Umbilical cord (tissue), 1 donor: ENCODE measurements at regions not wholly inside any gene's neighbourhood (a gene's known extent, or its start where the extent isn't known, plus 50 kb on each side); places are given as distances from the start of the nearest gene placed in this dataset.

Experiments used
- DNase-seq: peaks from one replicate; pipeline ENCODE4 v3.0.0-alpha.2; 2015; ENCODE audit warnings: low spot score

- no peak for DNase-seq
Observed at GRCh38 chrX:6694977-6695376, 160.1 kb upstream of the VCX3A start.

DNA sequence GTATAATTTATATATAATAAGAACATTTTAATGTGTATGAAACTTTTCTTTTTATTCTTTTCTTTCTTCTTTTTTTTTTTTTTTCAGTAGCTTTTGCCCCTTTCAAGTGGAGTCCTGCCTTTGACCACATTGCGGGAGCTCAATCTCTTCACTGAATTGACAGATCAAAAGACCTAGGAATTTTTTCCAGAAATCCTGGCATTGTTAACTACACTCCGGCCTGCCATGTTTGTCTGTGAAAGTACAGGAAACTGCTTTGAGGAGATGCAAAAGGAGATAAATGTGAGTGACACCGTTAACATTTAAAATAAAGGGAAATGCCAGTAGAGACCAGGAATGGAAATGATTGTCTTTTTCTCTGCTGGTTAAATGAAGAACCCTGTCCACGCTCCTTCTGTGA, 159.3 kb upstream of the VCX3A start:
- DNase-seq, result no peak

GRCh38 chrX:6693051-6693450, 158.1 kb upstream of the VCX3A start:
- DNase-seq, result no peak

DNA sequence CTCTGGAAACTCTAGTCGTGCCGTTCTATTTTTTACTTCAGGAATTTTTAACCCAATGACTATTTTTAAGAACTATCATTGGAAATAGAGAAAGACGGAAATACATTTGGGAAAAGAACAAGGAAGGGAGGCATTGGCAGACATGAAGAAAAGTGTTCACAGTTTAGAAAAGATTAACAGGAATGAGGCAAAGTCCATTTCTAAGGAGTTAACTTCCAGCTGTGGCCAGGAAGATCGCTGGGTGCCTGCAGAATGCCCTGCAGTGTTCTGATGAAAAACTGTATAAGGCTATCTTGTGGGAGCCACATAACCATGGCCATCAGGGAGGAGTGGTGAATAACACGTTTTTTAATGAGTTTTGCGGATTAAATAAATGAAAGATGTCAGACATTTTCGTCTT, 150.6 kb upstream of the VCX3A start:
- DNase-seq, result no peak

GRCh38 chrX:6683353-6683752, 148.4 kb upstream of the VCX3A start:
- DNase-seq, result no peak

- DNase-seq, result no peak
Observed at GRCh38 chrX:6681521-6682145, 146.7 kb upstream of the VCX3A start.

GRCh38 chrX:6679988-6680387, 145.1 kb upstream of the VCX3A start:
- no peak for DNase-seq

- DNase-seq, result no peak
Observed at GRCh38 chrX:6679550-6679949, 144.6 kb upstream of the VCX3A start.

- DNase-seq, result peak; percentile 30
Observed at GRCh38 chrX:6678313-6678712, 143.4 kb upstream of the VCX3A start.

- DNase-seq, result no peak
Observed at GRCh38 chrX:6674734-6675133, 139.8 kb upstream of the VCX3A start.

DNA sequence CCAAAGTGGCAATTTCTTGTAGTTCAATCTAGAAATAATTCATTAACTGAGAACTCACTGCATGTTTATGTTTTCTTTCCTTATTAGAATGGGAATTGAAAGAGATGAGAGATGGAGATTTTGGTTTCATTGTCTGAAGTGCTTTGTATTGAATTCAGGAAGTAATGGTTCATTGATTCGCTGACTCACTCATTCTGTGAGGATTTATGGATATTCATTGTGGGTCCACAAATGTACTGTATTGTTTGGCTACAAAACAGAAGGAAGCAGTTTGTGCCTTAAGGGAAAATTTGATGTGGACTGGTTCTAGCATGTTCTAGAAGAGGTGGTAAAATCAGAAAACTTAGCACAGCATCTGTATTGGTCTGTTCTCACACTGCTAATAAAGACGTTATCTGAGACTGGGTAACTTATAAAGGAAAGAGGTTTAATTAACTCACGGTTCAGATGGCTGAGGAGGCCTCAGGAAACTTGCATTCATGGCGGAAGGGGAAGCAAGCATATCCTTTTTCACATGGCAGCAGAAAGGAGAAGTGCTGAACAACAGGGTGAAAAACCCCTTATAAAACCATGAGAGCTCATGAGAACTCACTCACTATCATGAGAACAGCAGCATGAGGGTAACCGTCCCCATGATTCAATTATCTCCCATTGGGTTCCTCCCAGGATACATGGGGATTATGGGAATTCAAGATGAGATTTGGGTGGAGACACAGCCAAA, 132.3 kb upstream of the VCX3A start:
- no peak for DNase-seq

DNA sequence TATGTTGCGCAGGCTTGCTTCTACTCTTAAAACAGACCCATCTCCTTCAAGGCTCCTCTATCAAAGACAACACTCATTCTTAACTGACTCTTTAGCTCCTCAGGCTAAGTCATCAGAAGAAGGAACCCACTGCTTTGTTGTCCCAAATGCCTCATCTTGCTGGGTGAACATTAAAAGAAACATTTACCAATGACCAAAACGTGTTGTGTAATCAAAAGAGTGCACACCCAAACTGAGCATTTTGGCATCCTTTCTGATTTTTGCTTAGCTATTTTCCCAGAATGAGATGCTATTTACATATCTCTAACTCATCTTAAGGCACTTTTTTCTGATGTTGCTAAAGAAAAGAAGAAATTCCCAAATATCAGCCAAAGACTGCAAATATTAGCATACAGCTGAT, 131.7 kb upstream of the VCX3A start:
- DNase-seq, result no peak

GRCh38 chrX:6661736-6662135, 126.8 kb upstream of the VCX3A start:
- no peak for DNase-seq

DNA sequence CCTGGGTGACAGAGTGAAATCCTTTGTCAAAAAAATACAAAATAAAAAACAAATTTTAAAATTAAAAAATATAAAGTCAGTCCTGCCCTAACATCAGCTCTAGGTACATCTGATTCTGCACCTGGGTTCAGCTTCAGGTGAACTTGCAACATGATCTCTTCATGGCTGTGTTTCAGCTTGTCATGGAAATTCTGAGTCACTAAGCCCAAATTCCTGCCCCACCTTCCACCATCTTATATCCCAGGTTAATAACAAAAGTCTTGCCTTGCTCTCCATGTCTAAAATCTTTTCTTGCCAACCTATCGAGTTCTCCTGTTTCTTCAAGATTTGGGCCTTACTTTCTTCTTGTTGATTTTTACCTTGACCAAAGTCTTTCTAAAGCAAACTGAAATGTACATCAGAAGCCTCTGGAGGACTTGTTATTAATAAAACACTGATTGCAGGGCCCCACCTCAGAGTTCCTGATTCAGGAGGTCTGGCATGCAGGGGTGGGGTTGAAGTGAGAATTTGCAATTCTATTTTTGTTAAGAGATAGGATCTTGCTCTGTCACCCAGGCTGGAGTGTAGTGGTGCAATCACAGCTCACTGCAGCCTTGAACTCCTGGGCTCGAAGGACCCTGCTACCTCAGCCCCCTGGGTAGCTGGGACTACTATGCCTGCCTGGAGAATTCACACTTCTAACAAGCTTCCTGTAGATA, 125.8 kb upstream of the VCX3A start:
- DNase-seq, result no peak

- DNase-seq, result no peak
Observed at GRCh38 chrX:6645216-6645615, 110.3 kb upstream of the VCX3A start.

- DNase-seq, result no peak
Observed at GRCh38 chrX:6644411-6644810, 109.5 kb upstream of the VCX3A start.

DNA sequence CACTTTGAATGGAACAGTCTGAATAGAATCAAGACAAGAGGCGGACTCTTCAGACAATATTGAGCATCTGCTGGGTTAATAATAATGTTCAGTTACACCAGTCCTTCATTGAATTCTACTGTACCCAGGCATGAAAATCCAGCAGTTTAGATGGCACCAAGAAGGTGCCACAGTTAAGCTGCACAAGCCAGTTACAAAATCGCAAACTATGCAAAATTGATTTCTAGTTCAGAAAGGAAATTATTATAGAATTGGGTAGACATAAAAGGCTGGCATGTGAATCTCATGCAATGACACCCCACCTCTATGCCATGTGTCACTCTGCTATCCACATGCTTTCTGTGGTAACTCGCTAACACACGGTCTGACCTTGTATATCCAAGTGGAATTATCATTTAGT, 105.8 kb upstream of the VCX3A start:
- DNase-seq, result no peak

DNA sequence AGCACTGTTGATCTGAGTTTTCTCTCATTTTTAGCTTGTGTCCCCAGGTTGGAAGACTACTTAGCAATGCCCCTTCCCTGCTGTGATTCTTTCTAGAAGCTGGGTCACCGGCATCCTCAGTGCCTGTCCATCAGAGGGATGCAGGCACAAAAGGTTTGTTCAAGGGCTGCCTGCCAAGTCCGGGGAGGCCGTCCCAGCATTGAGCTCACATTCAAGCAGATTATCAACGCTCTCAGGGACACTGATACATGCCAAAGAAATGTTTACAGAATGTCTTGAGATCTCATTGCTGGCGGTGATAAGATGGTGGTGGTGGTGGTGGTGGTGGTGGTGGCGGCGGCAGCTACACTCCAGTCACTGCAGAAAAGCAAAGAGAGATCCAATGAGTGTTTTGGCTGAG, 79.6 kb upstream of the VCX3A start:
- no peak for DNase-seq

GRCh38 chrX:6599230-6599860, 64.4 kb upstream of the VCX3A start:
- no peak for DNase-seq
